Endodermal cell (in vitro differentiated cells): ENCODE measurements at regions not wholly inside any gene's neighbourhood (a gene's known extent, or its start where the extent isn't known, plus 50 kb on each side); places are given as distances from the start of the nearest gene placed in this dataset.

Source experiments
- DNase-seq: peaks from one replicate; pipeline ENCODE4 v3.0.0-alpha.2; 2017
- H3K27ac ChIP-seq: 2 replicates; pipeline ENCODE4 v1.5.1; 2013; ENCODE audit warnings: mild to moderate bottlenecking, low read depth, low read length, moderate library complexity
- H3K27me3 ChIP-seq: 2 replicates; pipeline ENCODE4 v1.6.1; 2013; ENCODE audit warnings: mild to moderate bottlenecking, low read length, moderate library complexity; ENCODE audit not compliant: insufficient read depth, control insufficient read depth, poor library complexity, severe bottlenecking
- H3K36me3 ChIP-seq: 2 replicates; pipeline ENCODE4 v1.7.0; 2013; ENCODE audit warnings: mild to moderate bottlenecking, low read length, moderate library complexity; ENCODE audit not compliant: control insufficient read depth, insufficient read depth
- H3K4me1 ChIP-seq: one replicate; pipeline ENCODE4 v1.7.0; 2013; ENCODE audit warnings: low read length; ENCODE audit not compliant: control insufficient read depth, insufficient read depth
- H3K4me3 ChIP-seq: 2 replicates; pipeline ENCODE4 v1.5.1; 2013; ENCODE audit warnings: mild to moderate bottlenecking, low read length, moderate library complexity
- H3K9ac ChIP-seq: 2 replicates; pipeline ENCODE4 v1.6.1; 2013; ENCODE audit warnings: mild to moderate bottlenecking, low read length, moderate library complexity; ENCODE audit not compliant: poor library complexity, severe bottlenecking; ENCODE audit errors: extremely low read depth
- H3K9me3 ChIP-seq: 2 replicates; pipeline ENCODE4 v1.6.1; 2013; ENCODE audit warnings: mild to moderate bottlenecking, low read length, moderate library complexity; ENCODE audit not compliant: control insufficient read depth
- H3K27ac Mint-ChIP-seq: 2 replicates; pipeline ENCODE4 v1.8.0; 2020; ENCODE audit warnings: mixed read lengths
- H3K27me3 Mint-ChIP-seq: 2 replicates; pipeline ENCODE4 v1.8.0; 2021; ENCODE audit warnings: mild to moderate bottlenecking, mixed read lengths; ENCODE audit not compliant: insufficient read depth
- H3K36me3 Mint-ChIP-seq: 2 replicates; pipeline ENCODE4 v1.8.0; 2020; ENCODE audit warnings: low read depth, mixed read lengths
- H3K4me1 Mint-ChIP-seq: 2 replicates; pipeline ENCODE4 v1.8.0; 2020; ENCODE audit warnings: mixed read lengths
- H3K4me3 Mint-ChIP-seq: 2 replicates; pipeline ENCODE4 v1.8.0; 2020; ENCODE audit warnings: mild to moderate bottlenecking, moderate library complexity, mixed read lengths
- H3K9me3 Mint-ChIP-seq: 2 replicates; pipeline ENCODE4 v1.8.0; 2020; ENCODE audit warnings: mild to moderate bottlenecking, mixed read lengths
- WGBS, 2 experiments: methylation state at CpG; one replicate each; pipeline versions ENCODE4 v1.1.5 to v1.1.7; 2013; ENCODE audit warnings: missing lambda C conversion rate in 2 of 2, mixed read lengths in 1 of 2; ENCODE audit not compliant: insufficient coverage in 1 of 2, insufficient read length in 1 of 2; 5-methylcytosine and 5-hydroxymethylcytosine counted together
- TF ChIP-seq, protein P1 (sequence below): fragments of 200-600 bp; sonication (generic); conservative IDR thresholded peaks from 2 replicates; pipeline ENCODE4 v1.5.0; 2021; ENCODE audit warnings: antibody characterized with exemption, mild to moderate bottlenecking

DNA sequence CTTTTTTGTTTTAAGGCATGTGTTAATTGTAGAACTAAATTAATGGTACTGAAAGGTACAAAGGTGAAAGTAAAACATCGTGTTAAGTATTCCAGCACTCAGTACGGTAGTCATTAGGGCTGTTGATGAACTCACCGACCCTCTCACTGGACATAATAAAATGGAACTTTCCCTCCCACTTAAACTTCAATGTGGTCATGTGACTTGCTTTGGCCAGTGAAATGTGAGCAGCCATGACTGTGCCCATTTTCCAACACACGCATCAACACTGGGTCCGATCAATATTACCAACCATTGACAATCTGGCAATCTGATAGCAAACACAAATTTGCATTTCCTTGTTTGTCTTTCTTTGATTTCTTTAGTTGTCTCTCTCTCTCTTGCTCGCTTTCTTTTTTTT lies 125.1 kb downstream of the SPP2 start:
- Mint-ChIP-seq H3K36me3 (no peaks in the 10 kb centered on the region), H3K4me1 (peaks cover 17% of the 10 kb centered on the region), H3K9me3 (no peaks in the 10 kb centered on the region), H3K27me3 (peaks cover 3% of the 10 kb centered on the region), H3K27ac (no peak overlapping the region), H3K4me3 (no peak overlapping the region)
- Histone ChIP-seq H3K9ac (no peak overlapping the region), H3K9me3 (no peaks in the 10 kb centered on the region), H3K27ac (no peak overlapping the region), H3K27me3 (no peaks in the 10 kb centered on the region), H3K4me3 (no peak overlapping the region), H3K36me3 (no peaks in the 10 kb centered on the region), H3K4me1 (no peaks in the 10 kb centered on the region)
- 95 to 98% methylated on average over 6 of the region's 6 CpGs for WGBS, 2 experiments
- TF ChIP-seq, protein P1, sequence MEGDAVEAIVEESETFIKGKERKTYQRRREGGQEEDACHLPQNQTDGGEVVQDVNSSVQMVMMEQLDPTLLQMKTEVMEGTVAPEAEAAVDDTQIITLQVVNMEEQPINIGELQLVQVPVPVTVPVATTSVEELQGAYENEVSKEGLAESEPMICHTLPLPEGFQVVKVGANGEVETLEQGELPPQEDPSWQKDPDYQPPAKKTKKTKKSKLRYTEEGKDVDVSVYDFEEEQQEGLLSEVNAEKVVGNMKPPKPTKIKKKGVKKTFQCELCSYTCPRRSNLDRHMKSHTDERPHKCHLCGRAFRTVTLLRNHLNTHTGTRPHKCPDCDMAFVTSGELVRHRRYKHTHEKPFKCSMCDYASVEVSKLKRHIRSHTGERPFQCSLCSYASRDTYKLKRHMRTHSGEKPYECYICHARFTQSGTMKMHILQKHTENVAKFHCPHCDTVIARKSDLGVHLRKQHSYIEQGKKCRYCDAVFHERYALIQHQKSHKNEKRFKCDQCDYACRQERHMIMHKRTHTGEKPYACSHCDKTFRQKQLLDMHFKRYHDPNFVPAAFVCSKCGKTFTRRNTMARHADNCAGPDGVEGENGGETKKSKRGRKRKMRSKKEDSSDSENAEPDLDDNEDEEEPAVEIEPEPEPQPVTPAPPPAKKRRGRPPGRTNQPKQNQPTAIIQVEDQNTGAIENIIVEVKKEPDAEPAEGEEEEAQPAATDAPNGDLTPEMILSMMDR, result no peak
- DNase-seq, result no peak

DNA sequence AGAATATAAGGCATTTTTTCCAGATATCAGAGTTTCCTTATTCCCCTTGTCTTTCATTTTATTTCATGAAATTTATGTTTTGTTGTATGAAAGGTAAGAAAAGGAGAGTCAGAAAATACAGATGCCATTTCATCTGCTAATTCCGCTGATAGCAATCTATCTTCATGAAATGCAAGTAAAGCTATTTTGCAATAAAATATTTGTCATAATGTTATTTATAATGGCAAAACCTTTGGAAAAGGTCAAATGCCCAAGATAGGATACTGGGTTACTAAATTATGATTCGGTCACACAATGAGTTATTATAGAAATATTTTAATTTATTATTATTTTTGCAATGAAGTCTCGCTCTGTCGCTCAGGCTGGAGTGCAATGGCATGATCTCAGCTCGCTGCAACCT lies 124.2 kb downstream of the SPP2 start:
- Mint-ChIP-seq H3K36me3 (no peaks in the 10 kb centered on the region), H3K9me3 (no peaks in the 10 kb centered on the region), H3K27me3 (peaks cover 3% of the 10 kb centered on the region), H3K27ac (no peak overlapping the region), H3K4me1 (peaks cover 18% of the 10 kb centered on the region), H3K4me3 (no peak overlapping the region)
- DNase-seq, result no peak
- TF ChIP-seq, protein P1, result no peak
- Histone ChIP-seq H3K9ac (no peak overlapping the region), H3K9me3 (no peaks in the 10 kb centered on the region), H3K27me3 (no peaks in the 10 kb centered on the region), H3K4me3 (no peak overlapping the region), H3K27ac (no peak overlapping the region), H3K4me1 (no peaks in the 10 kb centered on the region), H3K36me3 (no peaks in the 10 kb centered on the region)
- 84 to 100% methylated on average over 3 to 4 of the region's 5 CpGs for WGBS, 2 experiments

DNA sequence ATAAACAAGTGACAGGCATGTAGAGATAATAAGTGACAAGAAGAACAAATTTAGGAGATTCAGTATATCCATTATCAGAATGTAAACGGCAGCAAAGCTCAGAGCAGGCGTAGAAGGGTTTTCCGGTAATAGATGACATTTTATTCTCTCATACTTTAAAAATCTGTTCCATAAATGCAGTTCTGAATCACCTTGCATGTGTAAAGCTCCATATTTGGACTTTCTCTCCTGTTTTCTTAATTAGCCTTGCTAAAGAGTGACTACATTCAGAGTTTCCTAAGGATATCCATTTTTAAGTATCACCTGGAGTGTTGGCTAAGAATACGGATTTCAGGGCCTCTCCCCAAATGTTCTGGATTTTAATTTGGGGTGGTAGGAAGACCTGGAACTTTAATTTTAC lies 122.0 kb downstream of the SPP2 start:
- Mint-ChIP-seq H3K36me3 (no peaks in the 10 kb centered on the region), H3K27ac (no peak overlapping the region), H3K27me3 (peaks cover 3% of the 10 kb centered on the region), H3K9me3 (no peaks in the 10 kb centered on the region), H3K4me3 (no peak overlapping the region), H3K4me1 (peaks cover 26% of the 10 kb centered on the region)
- Histone ChIP-seq H3K9me3 (no peaks in the 10 kb centered on the region), H3K36me3 (no peaks in the 10 kb centered on the region), H3K27me3 (no peaks in the 10 kb centered on the region), H3K4me3 (no peak overlapping the region), H3K27ac (no peak overlapping the region), H3K4me1 (peaks cover 5% of the 10 kb centered on the region), H3K9ac (no peak overlapping the region)
- DNase-seq, result no peak
- TF ChIP-seq, protein P1, result no peak
- WGBS, 2 experiments, result 89 to 94% methylated on average over 3 to 4 of the region's 4 CpGs
